ENCODE measurements at regions not wholly inside any gene's neighbourhood (a gene's known extent, or its start where the extent isn't known, plus 50 kb on each side); places are given as distances from the start of the nearest gene placed in this dataset.

DNA sequence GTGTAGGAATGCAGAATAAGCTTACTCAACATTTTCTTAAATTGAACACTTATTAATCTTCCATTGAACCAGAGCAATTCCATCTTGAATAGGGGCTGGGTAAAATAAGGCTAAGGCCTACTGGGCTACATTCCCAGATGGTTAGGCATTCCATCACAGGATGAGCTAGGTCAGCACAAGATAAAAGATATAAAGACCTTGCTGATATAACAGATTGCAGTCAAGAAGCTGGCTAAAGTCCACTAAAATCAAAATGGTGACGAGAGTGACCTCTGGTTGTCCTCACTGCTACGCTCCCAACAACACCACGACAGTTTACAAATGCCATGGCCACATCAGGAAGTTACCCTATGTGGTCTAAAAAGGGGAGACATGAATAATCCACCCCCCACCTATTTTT is 156.1 kb downstream of the NXNL2 start:
- H3K4me1 ChIP-seq (ENCODE audit: control insufficient read depth in 4 of 4, insufficient read depth in 4 of 4, low read length in 3 of 4): peaks cover 0 to 4% (median 0%) of the 10 kb centered on the region in 4 donors
- no peak overlapping the region for H3K27ac ChIP-seq (ENCODE audit: low read depth in 1 of 2, low read length in 2 of 2)
- H3K9me3 ChIP-seq (ENCODE audit: control insufficient read depth in 4 of 4, low read length in 3 of 4): peaks cover 0 to 6% (median under 1%) of the 10 kb centered on the region in 4 donors
- no peaks in the 10 kb centered on the region for H3K27me3 ChIP-seq (ENCODE audit: control insufficient read depth in 4 of 4, insufficient read depth in 4 of 4, low read length in 3 of 4)
- H3K4me3 ChIP-seq (ENCODE audit: low read depth in 1 of 3, low read length in 3 of 3): no peak overlapping the region
- H3K9ac ChIP-seq (ENCODE audit: low read depth in 1 of 2, low read length in 2 of 2): no peak overlapping the region
- WGBS: 81% methylated on average over 3 of the region's 3 CpGs
- H3K36me3 ChIP-seq (ENCODE audit: control insufficient read depth in 4 of 4, insufficient read depth in 3 of 4, low read depth in 1 of 4, low read length in 3 of 4): no peaks in the 10 kb centered on the region
- TF ChIP-seq HNF4G (IDR thresholded peaks at IDR 0.05): no peak
- DNase-seq (ENCODE audit: low spot score): no peak

GRCh38 chr9:88691811-88692210 is 156.8 kb downstream of the NXNL2 start:
- Histone ChIP-seq H3K27me3 (ENCODE audit: control insufficient read depth in 4 of 4, insufficient read depth in 4 of 4, low read length in 3 of 4) (no peaks in the 10 kb centered on the region), H3K9ac (ENCODE audit: low read depth in 1 of 2, low read length in 2 of 2) (no peak overlapping the region), H3K27ac (ENCODE audit: low read depth in 1 of 2, low read length in 2 of 2) (no peak overlapping the region), H3K9me3 (ENCODE audit: control insufficient read depth in 4 of 4, low read length in 3 of 4) (peaks cover 0 to 6% (median under 1%) of the 10 kb centered on the region in 4 donors), H3K4me3 (ENCODE audit: low read depth in 1 of 3, low read length in 3 of 3) (no peak overlapping the region), H3K36me3 (ENCODE audit: control insufficient read depth in 4 of 4, insufficient read depth in 3 of 4, low read depth in 1 of 4, low read length in 3 of 4) (no peaks in the 10 kb centered on the region), H3K4me1 (ENCODE audit: control insufficient read depth in 4 of 4, insufficient read depth in 4 of 4, low read length in 3 of 4) (peaks cover 0 to 4% (median 0%) of the 10 kb centered on the region in 4 donors)
- TF ChIP-seq, protein P1, sequence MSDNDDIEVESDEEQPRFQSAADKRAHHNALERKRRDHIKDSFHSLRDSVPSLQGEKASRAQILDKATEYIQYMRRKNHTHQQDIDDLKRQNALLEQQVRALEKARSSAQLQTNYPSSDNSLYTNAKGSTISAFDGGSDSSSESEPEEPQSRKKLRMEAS (IDR thresholded peaks at IDR 0.05): no peak
- no peak for TF ChIP-seq ZBTB33 (IDR thresholded peaks at IDR 0.05)
- no peak for TF ChIP-seq GABPA (IDR thresholded peaks at IDR 0.05 in 1 of 2, conservative IDR thresholded peaks at IDR 0.05 in 1 of 2)
- no peak for TF ChIP-seq FOXA2 (IDR thresholded peaks at IDR 0.05)
- no peak for TF ChIP-seq HNF4G (IDR thresholded peaks at IDR 0.05)
- no peak for TF ChIP-seq RXRA (IDR thresholded peaks at IDR 0.05)
- TF ChIP-seq YY1 (IDR thresholded peaks at IDR 0.05): no peak
- no peak for TF ChIP-seq ATF3 (IDR thresholded peaks at IDR 0.05)
- no peak for TF ChIP-seq EGR1 (IDR thresholded peaks at IDR 0.05; ENCODE audit: low read depth in 2 of 2)
- no peak for TF ChIP-seq NR2F2 (IDR thresholded peaks at IDR 0.05)
- TF ChIP-seq HNF4A (conservative IDR thresholded peaks at IDR 0.05): no peak
- TF ChIP-seq TAF1 (conservative IDR thresholded peaks at IDR 0.05): no peak
- TF ChIP-seq SP1 (IDR thresholded peaks at IDR 0.05): no peak
- TF ChIP-seq, protein P2, sequence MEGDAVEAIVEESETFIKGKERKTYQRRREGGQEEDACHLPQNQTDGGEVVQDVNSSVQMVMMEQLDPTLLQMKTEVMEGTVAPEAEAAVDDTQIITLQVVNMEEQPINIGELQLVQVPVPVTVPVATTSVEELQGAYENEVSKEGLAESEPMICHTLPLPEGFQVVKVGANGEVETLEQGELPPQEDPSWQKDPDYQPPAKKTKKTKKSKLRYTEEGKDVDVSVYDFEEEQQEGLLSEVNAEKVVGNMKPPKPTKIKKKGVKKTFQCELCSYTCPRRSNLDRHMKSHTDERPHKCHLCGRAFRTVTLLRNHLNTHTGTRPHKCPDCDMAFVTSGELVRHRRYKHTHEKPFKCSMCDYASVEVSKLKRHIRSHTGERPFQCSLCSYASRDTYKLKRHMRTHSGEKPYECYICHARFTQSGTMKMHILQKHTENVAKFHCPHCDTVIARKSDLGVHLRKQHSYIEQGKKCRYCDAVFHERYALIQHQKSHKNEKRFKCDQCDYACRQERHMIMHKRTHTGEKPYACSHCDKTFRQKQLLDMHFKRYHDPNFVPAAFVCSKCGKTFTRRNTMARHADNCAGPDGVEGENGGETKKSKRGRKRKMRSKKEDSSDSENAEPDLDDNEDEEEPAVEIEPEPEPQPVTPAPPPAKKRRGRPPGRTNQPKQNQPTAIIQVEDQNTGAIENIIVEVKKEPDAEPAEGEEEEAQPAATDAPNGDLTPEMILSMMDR (IDR thresholded peaks at IDR 0.05; ENCODE audit: low read depth, low read length, missing input control): no peak
- TF ChIP-seq FOXA1 (IDR thresholded peaks at IDR 0.05): no peak
- TF ChIP-seq JUND (IDR thresholded peaks at IDR 0.05): no peak
- no peak for TF ChIP-seq REST (IDR thresholded peaks at IDR 0.05)
- TF ChIP-seq RAD21 (IDR thresholded peaks at IDR 0.05): no peak
- no peak for DNase-seq (ENCODE audit: low spot score)
- 65% methylated on average over 2 of the region's 2 CpGs for WGBS

All from liver (tissue), 8 donors.